ENCODE measurements at regions not wholly inside any gene's neighbourhood (a gene's known extent, or its start where the extent isn't known, plus 50 kb on each side); places are given as distances from the start of the nearest gene placed in this dataset.

GRCh38 chr9:73265876-73266275 lies 114.2 kb downstream of the ANXA1 start:
- WGBS, 2 experiments (ENCODE audit: extremely low coverage in 2 of 2, insufficient read length in 1 of 2), result 49% methylated on average over 2 of the region's 4 CpGs; no CpG with 5 or more reads in 1 of the 2 experiments
- Histone ChIP-seq H4K91ac (ENCODE audit: insufficient read depth, low read depth, low read length) (no peak overlapping the region), H2AFZ (replicated peaks; ENCODE audit: low read length, poor library complexity) (no peak overlapping the region), H2BK5ac (ENCODE audit: low read depth, low read length, poor library complexity, severe bottlenecking) (no peak overlapping the region), H3K4me1 (ENCODE audit: control insufficient read depth, insufficient read depth, low read length) (no peaks in the 10 kb centered on the region), H3K14ac (replicated peaks; ENCODE audit: low read depth, low read length) (no peak overlapping the region), H3K18ac (ENCODE audit: low read depth, low read length) (no peak overlapping the region), H3K9ac (ENCODE audit: low read depth, low read length) (no peak overlapping the region), H3K9me1 (ENCODE audit: insufficient read depth, low read length) (no peaks in the 10 kb centered on the region), H4K5ac (ENCODE audit: low read depth, low read length) (no peak overlapping the region), H3K4me3 (ENCODE audit: insufficient read depth, low read depth, low read length) (no peak overlapping the region), H4K20me1 (ENCODE audit: insufficient read depth, low read length) (no peaks in the 10 kb centered on the region), H3K4me2 (ENCODE audit: low read depth, low read length) (no peak overlapping the region), H2AK9ac (replicated peaks; ENCODE audit: low read depth, low read length, poor library complexity) (no peak overlapping the region), H3K9me3 (ENCODE audit: control insufficient read depth, insufficient read depth, low read length) (no peaks in the 10 kb centered on the region), H3K56ac (ENCODE audit: extremely low read depth, insufficient read depth, low read length) (no peak overlapping the region), H2BK15ac (ENCODE audit: low read depth, low read length) (no peak overlapping the region), H3K4ac (ENCODE audit: low read depth, low read length) (no peak overlapping the region), H3K79me1 (ENCODE audit: low read depth in 1 of 2, low read length in 2 of 2) (no peaks in the 10 kb centered on the region), H3K27ac (ENCODE audit: insufficient read depth, low read length) (no peak overlapping the region), H2AK5ac (ENCODE audit: low read depth, low read length) (no peak overlapping the region), H3K36me3 (ENCODE audit: control insufficient read depth, insufficient read depth, low read length) (no peaks in the 10 kb centered on the region), H4K8ac (ENCODE audit: low read depth in 2 of 2, low read length in 2 of 2) (no peak overlapping the region), H2BK120ac (ENCODE audit: low read depth, low read length) (no peak overlapping the region), H3K27me3 (ENCODE audit: control insufficient read depth, insufficient read depth, low read length) (no peaks in the 10 kb centered on the region), H2BK20ac (ENCODE audit: low read depth, low read length) (no peak overlapping the region), H3K23ac (ENCODE audit: low read depth, low read length) (no peak overlapping the region)
- ATAC-seq (ENCODE audit: low read depth), result no peak
- DNase-seq, result no peak
- BruUV-seq (replicated peaks), result no TSS peak
- CTCF ChIA-PET, result no interaction called here
- TF ChIP-seq MAFK (IDR thresholded peaks at IDR 0.05; ENCODE audit: low read depth, low read length) (no peak), RCOR1 (IDR thresholded peaks at IDR 0.05; ENCODE audit: insufficient replicate concordance, low read length) (no peak), RFX5 (IDR thresholded peaks at IDR 0.05; ENCODE audit: low read depth, low read length) (no peak), ELK1 (IDR thresholded peaks at IDR 0.05; ENCODE audit: borderline replicate concordance, low read depth, low read length) (no peak), RAD21 (IDR thresholded peaks at IDR 0.05; ENCODE audit: low read length) (no peak), MAZ (IDR thresholded peaks at IDR 0.05; ENCODE audit: borderline replicate concordance, low read depth, low read length) (no peak), CEBPB (IDR thresholded peaks at IDR 0.05; ENCODE audit: low read depth, low read length) (no peak), MXI1 (IDR thresholded peaks at IDR 0.05; ENCODE audit: borderline replicate concordance, low read depth, low read length) (no peak), POLR2A (IDR thresholded peaks at IDR 0.05; ENCODE audit: low read depth, low read length) (no peak), USF2 (IDR thresholded peaks at IDR 0.05; ENCODE audit: low read depth, low read length) (no peak), CTCF (conservative IDR thresholded peaks at IDR 0.05; ENCODE audit: low read depth, low read length) (no peak), BHLHE40 (IDR thresholded peaks at IDR 0.05; ENCODE audit: low read depth, low read length) (no peak), NFE2L2 (IDR thresholded peaks at IDR 0.05; ENCODE audit: low read depth, low read length) (no peak)
- POLR2A ChIA-PET (ENCODE audit: unreplicated experiment), result no interaction called here
- dilution Hi-C loops (cut with HindIII; ENCODE audit: low sequenced_read_pairs, unreplicated experiment), result no loop called here
- in situ Hi-C loops (cut with MboI; ENCODE audit: low sequenced_read_pairs), result no loop called here
- intact Hi-C loops (cut with micrococcal nuclease), result no loop called here

All from IMR-90 (cell line).